IMR-90 (cell line): ENCODE measurements at regions not wholly inside any gene's neighbourhood (a gene's known extent, or its start where the extent isn't known, plus 50 kb on each side); places are given as distances from the start of the nearest gene placed in this dataset.

ENCODE experiments used
- CEBPB ChIP-seq: IDR thresholded peaks from 2 replicates; pipeline ENCODE4 v1.6.1; 2012; ENCODE audit warnings: low read depth, low read length, improper control_type of control experiment
- ELK1 ChIP-seq: fragments of 150-350 bp; IDR thresholded peaks from 2 replicates; pipeline ENCODE4 v1.6.1; 2016; ENCODE audit warnings: low read depth, mild to moderate bottlenecking, low read length, moderate library complexity, borderline replicate concordance
- FOS ChIP-seq: fragments of 150-350 bp; IDR thresholded peaks from 2 replicates; pipeline ENCODE4 v1.6.1; 2016; ENCODE audit warnings: low read depth, low read length
- MAFK ChIP-seq: IDR thresholded peaks from 2 replicates; pipeline ENCODE4 v1.6.1; 2012; ENCODE audit warnings: low read depth, low read length, improper control_type of control experiment
- MXI1 ChIP-seq: IDR thresholded peaks from 2 replicates; pipeline ENCODE4 v1.6.1; 2012; ENCODE audit warnings: low read depth, mild to moderate bottlenecking, low read length, moderate library complexity, borderline replicate concordance
- NFE2L2 ChIP-seq: fragments of 150-350 bp; IDR thresholded peaks from 2 replicates; pipeline ENCODE4 v1.6.1; 2016; ENCODE audit warnings: low read depth, mild to moderate bottlenecking, low read length
- POLR2A ChIP-seq: IDR thresholded peaks from 2 replicates; pipeline ENCODE4 v1.6.1; 2012; ENCODE audit warnings: mild to moderate bottlenecking, low read depth, low read length
- RAD21 ChIP-seq: IDR thresholded peaks from 2 replicates; pipeline ENCODE4 v1.6.1; 2012; ENCODE audit warnings: low read length, improper control_type of control experiment
- RFX5 ChIP-seq: IDR thresholded peaks from 2 replicates; pipeline ENCODE4 v1.8.0; 2012; ENCODE audit warnings: low read depth, mild to moderate bottlenecking, low read length, moderate library complexity
- SMC3 ChIP-seq: fragments of 150-350 bp; IDR thresholded peaks from 2 replicates; pipeline ENCODE4 v1.6.1; 2016; ENCODE audit warnings: low read depth, mild to moderate bottlenecking, antibody characterized with exemption, low read length, moderate library complexity
- TF ChIP-seq, protein P1 (sequence below): conservative IDR thresholded peaks from 2 replicates; pipeline ENCODE4 v1.5.1; 2012; ENCODE audit warnings: mild to moderate bottlenecking, low read depth, low read length, improper control_type of control experiment
- TF ChIP-seq, protein P2 (sequence below): fragments of 150-350 bp; IDR thresholded peaks from 2 replicates; pipeline ENCODE4 v1.6.1; 2017; ENCODE audit warnings: mild to moderate bottlenecking, antibody characterized with exemption, low read length, low read depth

- TF ChIP-seq FOS (no peak), SMC3 (no peak), MXI1 (no peak), MAFK (no peak), POLR2A (no peak), RFX5 (no peak), RAD21 (no peak), ELK1 (no peak), NFE2L2 (no peak), CEBPB (no peak)
- TF ChIP-seq, protein P1, sequence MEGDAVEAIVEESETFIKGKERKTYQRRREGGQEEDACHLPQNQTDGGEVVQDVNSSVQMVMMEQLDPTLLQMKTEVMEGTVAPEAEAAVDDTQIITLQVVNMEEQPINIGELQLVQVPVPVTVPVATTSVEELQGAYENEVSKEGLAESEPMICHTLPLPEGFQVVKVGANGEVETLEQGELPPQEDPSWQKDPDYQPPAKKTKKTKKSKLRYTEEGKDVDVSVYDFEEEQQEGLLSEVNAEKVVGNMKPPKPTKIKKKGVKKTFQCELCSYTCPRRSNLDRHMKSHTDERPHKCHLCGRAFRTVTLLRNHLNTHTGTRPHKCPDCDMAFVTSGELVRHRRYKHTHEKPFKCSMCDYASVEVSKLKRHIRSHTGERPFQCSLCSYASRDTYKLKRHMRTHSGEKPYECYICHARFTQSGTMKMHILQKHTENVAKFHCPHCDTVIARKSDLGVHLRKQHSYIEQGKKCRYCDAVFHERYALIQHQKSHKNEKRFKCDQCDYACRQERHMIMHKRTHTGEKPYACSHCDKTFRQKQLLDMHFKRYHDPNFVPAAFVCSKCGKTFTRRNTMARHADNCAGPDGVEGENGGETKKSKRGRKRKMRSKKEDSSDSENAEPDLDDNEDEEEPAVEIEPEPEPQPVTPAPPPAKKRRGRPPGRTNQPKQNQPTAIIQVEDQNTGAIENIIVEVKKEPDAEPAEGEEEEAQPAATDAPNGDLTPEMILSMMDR: no peak
- TF ChIP-seq, protein P2, sequence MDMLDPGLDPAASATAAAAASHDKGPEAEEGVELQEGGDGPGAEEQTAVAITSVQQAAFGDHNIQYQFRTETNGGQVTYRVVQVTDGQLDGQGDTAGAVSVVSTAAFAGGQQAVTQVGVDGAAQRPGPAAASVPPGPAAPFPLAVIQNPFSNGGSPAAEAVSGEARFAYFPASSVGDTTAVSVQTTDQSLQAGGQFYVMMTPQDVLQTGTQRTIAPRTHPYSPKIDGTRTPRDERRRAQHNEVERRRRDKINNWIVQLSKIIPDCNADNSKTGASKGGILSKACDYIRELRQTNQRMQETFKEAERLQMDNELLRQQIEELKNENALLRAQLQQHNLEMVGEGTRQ: no peak
Measured at GRCh38 chr10:43712821-43713584, 64.3 kb upstream of the ZNF32 start.
